ENCODE measurements at regions not wholly inside any gene's neighbourhood (a gene's known extent, or its start where the extent isn't known, plus 50 kb on each side); places are given as distances from the start of the nearest gene placed in this dataset.

DNA sequence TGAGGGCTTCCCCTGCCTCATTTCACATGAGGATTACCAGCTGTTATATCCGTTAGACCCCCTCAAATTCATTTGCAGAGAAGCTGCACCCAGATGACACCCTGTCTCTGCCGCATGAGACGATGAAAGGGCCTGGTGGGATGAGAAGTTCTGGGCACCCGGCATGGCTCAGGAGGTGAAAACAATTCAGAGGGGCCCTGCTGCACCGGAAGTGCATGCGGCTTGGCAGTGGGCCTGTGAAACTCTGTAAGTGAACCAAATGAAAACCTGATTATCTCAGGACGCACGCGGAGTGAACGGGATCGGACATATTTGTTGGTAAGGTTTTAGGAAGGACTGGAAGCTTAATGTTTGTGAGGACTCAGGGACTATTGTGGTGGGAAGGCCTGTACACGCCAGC is 511.2 kb downstream of the TCERG1L start:
- Histone ChIP-seq H3K4me3 (no peak overlapping the region), H3K4me1 (ENCODE audit: control insufficient read depth in 5 of 5, insufficient read depth in 5 of 5, low read length in 5 of 5) (no peaks in the 10 kb centered on the region), H3K36me3 (ENCODE audit: control insufficient read depth in 4 of 4, insufficient read depth in 4 of 4, low read length in 4 of 4) (no peaks in the 10 kb centered on the region), H3K9ac (ENCODE audit: insufficient read depth in 1 of 2, low read length in 2 of 2) (no peak overlapping the region), H3K9me3 (ENCODE audit: control insufficient read depth in 4 of 4, insufficient read depth in 3 of 4, low read length in 3 of 4) (peaks cover 0 to 2% (median 0%) of the 10 kb centered on the region in 4 donors), H3K27me3 (ENCODE audit: control insufficient read depth in 3 of 3, insufficient read depth in 3 of 3, low read length in 2 of 3) (no peaks in the 10 kb centered on the region), H3K27ac (ENCODE audit: low read depth in 1 of 2, low read length in 1 of 2) (no peak overlapping the region)
- ATAC-seq (ENCODE audit: insufficient read depth, low FRiP score) (no peak), DNase-seq (no peak)
- TF ChIP-seq, protein P1, sequence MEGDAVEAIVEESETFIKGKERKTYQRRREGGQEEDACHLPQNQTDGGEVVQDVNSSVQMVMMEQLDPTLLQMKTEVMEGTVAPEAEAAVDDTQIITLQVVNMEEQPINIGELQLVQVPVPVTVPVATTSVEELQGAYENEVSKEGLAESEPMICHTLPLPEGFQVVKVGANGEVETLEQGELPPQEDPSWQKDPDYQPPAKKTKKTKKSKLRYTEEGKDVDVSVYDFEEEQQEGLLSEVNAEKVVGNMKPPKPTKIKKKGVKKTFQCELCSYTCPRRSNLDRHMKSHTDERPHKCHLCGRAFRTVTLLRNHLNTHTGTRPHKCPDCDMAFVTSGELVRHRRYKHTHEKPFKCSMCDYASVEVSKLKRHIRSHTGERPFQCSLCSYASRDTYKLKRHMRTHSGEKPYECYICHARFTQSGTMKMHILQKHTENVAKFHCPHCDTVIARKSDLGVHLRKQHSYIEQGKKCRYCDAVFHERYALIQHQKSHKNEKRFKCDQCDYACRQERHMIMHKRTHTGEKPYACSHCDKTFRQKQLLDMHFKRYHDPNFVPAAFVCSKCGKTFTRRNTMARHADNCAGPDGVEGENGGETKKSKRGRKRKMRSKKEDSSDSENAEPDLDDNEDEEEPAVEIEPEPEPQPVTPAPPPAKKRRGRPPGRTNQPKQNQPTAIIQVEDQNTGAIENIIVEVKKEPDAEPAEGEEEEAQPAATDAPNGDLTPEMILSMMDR (IDR thresholded peaks at IDR 0.05; ENCODE audit: control extremely low read depth, extremely low read depth), result no peak
- WGBS, 2 donors, result 91 to 92% methylated on average over 12 of the region's 12 CpGs

DNA sequence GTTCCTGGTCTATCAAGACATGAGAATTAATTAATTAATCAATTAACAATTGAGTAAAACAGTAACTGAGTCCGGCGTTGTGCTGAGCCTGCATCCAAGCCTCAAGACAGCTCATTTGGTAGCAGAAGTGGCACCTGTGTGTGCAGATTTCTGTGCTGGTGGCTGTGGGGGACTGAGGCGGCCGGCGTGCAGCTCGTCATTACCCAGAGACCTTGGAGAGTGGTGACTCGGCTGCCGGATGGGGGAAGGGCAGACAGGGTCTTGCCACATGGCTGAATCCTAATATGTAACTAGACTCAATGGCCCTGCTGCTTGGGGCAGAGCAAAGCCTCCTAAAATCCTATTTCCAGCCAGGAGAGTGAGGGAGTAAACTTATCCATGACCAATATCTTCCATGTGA is 510.2 kb downstream of the TCERG1L start:
- DNase-seq, result no peak
- no peak overlapping the region for H3K4me3 ChIP-seq
- H3K9me3 ChIP-seq (ENCODE audit: control insufficient read depth in 4 of 4, insufficient read depth in 3 of 4, low read length in 3 of 4), result peaks cover 0 to 2% (median 0%) of the 10 kb centered on the region in 4 donors
- H3K4me1 ChIP-seq (ENCODE audit: control insufficient read depth in 5 of 5, insufficient read depth in 5 of 5, low read length in 5 of 5), result no peaks in the 10 kb centered on the region
- ATAC-seq (ENCODE audit: insufficient read depth, low FRiP score), result no peak
- no peak overlapping the region for H3K9ac ChIP-seq (ENCODE audit: insufficient read depth in 1 of 2, low read length in 2 of 2)
- H3K36me3 ChIP-seq (ENCODE audit: control insufficient read depth in 4 of 4, insufficient read depth in 4 of 4, low read length in 4 of 4), result no peaks in the 10 kb centered on the region
- TF ChIP-seq, protein P1 (IDR thresholded peaks at IDR 0.05; ENCODE audit: control extremely low read depth, extremely low read depth), result no peak
- 76 to 79% methylated on average over 8 of the region's 8 CpGs for WGBS, 2 donors
- no peak overlapping the region for H3K27ac ChIP-seq (ENCODE audit: low read depth in 1 of 2, low read length in 1 of 2)
- no peaks in the 10 kb centered on the region for H3K27me3 ChIP-seq (ENCODE audit: control insufficient read depth in 3 of 3, insufficient read depth in 3 of 3, low read length in 2 of 3)

DNA sequence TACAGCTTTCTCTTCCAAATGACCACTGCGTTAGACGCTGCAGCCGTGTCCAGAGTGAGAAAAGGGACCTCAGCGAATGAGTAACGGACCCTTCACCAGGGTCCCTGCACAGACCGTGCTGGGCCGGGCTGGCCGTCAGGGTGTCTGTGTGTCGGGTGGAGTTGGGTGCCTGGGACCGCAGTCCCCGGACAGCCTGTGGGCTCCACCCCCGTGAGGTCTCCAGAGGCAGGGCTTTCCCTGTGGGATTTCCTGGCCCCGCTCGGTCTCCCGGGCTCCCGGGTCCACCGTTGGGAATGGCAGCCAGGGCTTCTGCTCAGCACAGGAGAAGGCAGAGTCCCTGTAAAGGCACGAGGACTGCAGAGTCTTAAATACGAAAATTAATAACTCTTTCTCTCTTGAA is 509.7 kb downstream of the TCERG1L start:
- Histone ChIP-seq H3K27ac (ENCODE audit: low read depth in 1 of 2, low read length in 1 of 2) (no peak overlapping the region), H3K9ac (ENCODE audit: insufficient read depth in 1 of 2, low read length in 2 of 2) (no peak overlapping the region), H3K27me3 (ENCODE audit: control insufficient read depth in 3 of 3, insufficient read depth in 3 of 3, low read length in 2 of 3) (no peaks in the 10 kb centered on the region), H3K36me3 (ENCODE audit: control insufficient read depth in 4 of 4, insufficient read depth in 4 of 4, low read length in 4 of 4) (no peaks in the 10 kb centered on the region), H3K9me3 (ENCODE audit: control insufficient read depth in 4 of 4, insufficient read depth in 3 of 4, low read length in 3 of 4) (peaks cover 0 to 2% (median 0%) of the 10 kb centered on the region in 4 donors), H3K4me1 (ENCODE audit: control insufficient read depth in 5 of 5, insufficient read depth in 5 of 5, low read length in 5 of 5) (no peaks in the 10 kb centered on the region), H3K4me3 (no peak overlapping the region)
- WGBS, 2 donors, result 85 to 88% methylated on average over 19 of the region's 19 CpGs
- DNase-seq (no peak), ATAC-seq (ENCODE audit: insufficient read depth, low FRiP score) (no peak)
- TF ChIP-seq, protein P1 (IDR thresholded peaks at IDR 0.05; ENCODE audit: control extremely low read depth, extremely low read depth), result no peak

DNA sequence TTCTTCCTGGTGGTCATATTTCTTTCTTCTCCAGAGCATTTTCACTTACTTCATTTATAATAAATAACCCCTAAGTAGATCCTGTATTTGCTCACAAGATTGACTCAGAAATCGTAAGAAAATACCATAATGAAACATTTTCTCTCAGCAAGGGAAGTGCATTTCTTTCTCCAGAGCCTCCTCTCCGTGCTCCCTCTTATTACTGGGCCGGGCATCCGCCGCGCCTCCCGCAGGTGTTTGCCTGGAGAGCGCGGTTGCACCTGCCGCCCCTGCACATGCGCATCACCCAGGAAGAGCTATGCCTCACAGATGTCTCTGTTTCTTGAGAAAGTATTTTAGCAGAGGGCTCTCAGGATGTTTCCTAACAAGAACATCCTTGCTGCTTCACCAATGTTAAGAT is 509.2 kb downstream of the TCERG1L start:
- no peaks in the 10 kb centered on the region for H3K4me1 ChIP-seq (ENCODE audit: control insufficient read depth in 5 of 5, insufficient read depth in 5 of 5, low read length in 5 of 5)
- no peak overlapping the region for H3K4me3 ChIP-seq
- no peak overlapping the region for H3K27ac ChIP-seq (ENCODE audit: low read depth in 1 of 2, low read length in 1 of 2)
- WGBS, 2 donors, result 89 to 95% methylated on average over 11 of the region's 11 CpGs
- TF ChIP-seq, protein P1 (IDR thresholded peaks at IDR 0.05; ENCODE audit: control extremely low read depth, extremely low read depth), result no peak
- no peak overlapping the region for H3K9ac ChIP-seq (ENCODE audit: insufficient read depth in 1 of 2, low read length in 2 of 2)
- H3K27me3 ChIP-seq (ENCODE audit: control insufficient read depth in 3 of 3, insufficient read depth in 3 of 3, low read length in 2 of 3), result no peaks in the 10 kb centered on the region
- peaks cover 0 to 2% (median 0%) of the 10 kb centered on the region in 4 donors for H3K9me3 ChIP-seq (ENCODE audit: control insufficient read depth in 4 of 4, insufficient read depth in 3 of 4, low read length in 3 of 4)
- no peak for ATAC-seq (ENCODE audit: insufficient read depth, low FRiP score)
- H3K36me3 ChIP-seq (ENCODE audit: control insufficient read depth in 4 of 4, insufficient read depth in 4 of 4, low read length in 4 of 4), result no peaks in the 10 kb centered on the region
- DNase-seq, result no peak
